ENCODE measurements at regions not wholly inside any gene's neighbourhood (a gene's known extent, or its start where the extent isn't known, plus 50 kb on each side); places are given as distances from the start of the nearest gene placed in this dataset.

- TF ChIP-seq, protein P1, sequence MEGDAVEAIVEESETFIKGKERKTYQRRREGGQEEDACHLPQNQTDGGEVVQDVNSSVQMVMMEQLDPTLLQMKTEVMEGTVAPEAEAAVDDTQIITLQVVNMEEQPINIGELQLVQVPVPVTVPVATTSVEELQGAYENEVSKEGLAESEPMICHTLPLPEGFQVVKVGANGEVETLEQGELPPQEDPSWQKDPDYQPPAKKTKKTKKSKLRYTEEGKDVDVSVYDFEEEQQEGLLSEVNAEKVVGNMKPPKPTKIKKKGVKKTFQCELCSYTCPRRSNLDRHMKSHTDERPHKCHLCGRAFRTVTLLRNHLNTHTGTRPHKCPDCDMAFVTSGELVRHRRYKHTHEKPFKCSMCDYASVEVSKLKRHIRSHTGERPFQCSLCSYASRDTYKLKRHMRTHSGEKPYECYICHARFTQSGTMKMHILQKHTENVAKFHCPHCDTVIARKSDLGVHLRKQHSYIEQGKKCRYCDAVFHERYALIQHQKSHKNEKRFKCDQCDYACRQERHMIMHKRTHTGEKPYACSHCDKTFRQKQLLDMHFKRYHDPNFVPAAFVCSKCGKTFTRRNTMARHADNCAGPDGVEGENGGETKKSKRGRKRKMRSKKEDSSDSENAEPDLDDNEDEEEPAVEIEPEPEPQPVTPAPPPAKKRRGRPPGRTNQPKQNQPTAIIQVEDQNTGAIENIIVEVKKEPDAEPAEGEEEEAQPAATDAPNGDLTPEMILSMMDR (IDR thresholded peaks at IDR 0.05; ENCODE audit: insufficient read depth, low read depth, low read length, missing control alignments): no peak
- no peak for DNase-seq (ENCODE audit: low read depth)
- H3K4me3 ChIP-seq (ENCODE audit: low read depth, low read length): no peak overlapping the region
Observed at GRCh38 chr5:144798595-144798994, 627.9 kb downstream of the KCTD16 start.

DNA sequence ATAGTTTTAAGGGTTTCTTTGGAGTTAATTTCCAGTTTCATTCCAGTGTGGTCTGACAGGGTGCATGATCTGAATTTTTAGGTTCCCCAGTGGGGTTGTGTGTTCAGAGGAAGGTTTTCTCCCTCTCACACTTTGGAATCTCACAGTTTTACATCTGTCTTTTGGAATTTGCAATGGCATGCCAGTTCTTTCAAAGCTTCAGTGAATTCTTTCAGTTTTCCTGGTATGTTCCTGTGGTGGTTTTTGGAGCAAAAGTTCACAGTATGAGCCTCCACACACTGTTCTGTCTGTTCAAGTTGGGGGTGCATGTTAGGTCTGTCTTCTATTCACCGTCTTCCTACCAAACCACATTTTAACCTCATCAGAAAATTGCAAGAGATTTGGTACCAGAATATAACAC is 624.2 kb downstream of the KCTD16 start:
- DNase-seq (ENCODE audit: low read depth): no peak
- TF ChIP-seq, protein P1 (IDR thresholded peaks at IDR 0.05; ENCODE audit: insufficient read depth, low read depth, low read length, missing control alignments): no peak
- no peak overlapping the region for H3K4me3 ChIP-seq (ENCODE audit: low read depth, low read length)

GRCh38 chr5:144788556-144788955 is 617.9 kb downstream of the KCTD16 start:
- no peak for DNase-seq (ENCODE audit: low read depth)
- TF ChIP-seq, protein P1 (IDR thresholded peaks at IDR 0.05; ENCODE audit: insufficient read depth, low read depth, low read length, missing control alignments): no peak
- H3K4me3 ChIP-seq (ENCODE audit: low read depth, low read length): no peak overlapping the region

DNA sequence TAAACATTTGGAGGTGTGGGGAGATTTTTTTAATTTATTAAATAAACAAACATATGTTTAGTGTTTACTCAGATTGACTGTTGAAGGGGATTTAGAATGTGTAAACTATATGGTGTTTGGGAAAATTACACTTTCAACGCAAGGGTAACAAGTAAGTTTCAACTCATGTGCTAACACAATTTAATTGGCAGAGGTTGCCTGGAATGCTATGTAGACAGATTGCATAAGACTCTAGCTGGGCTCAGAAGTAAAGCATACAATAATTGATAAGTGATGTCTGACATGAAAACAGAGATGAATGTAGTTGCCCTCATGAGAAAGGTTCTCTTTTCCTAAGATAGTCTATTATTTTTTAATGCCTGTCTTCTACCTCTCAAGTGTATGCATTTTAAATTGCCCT is 617.4 kb downstream of the KCTD16 start:
- H3K4me3 ChIP-seq (ENCODE audit: low read depth, low read length): no peak overlapping the region
- TF ChIP-seq, protein P1 (IDR thresholded peaks at IDR 0.05; ENCODE audit: insufficient read depth, low read depth, low read length, missing control alignments): no peak
- no peak for DNase-seq (ENCODE audit: low read depth)

DNA sequence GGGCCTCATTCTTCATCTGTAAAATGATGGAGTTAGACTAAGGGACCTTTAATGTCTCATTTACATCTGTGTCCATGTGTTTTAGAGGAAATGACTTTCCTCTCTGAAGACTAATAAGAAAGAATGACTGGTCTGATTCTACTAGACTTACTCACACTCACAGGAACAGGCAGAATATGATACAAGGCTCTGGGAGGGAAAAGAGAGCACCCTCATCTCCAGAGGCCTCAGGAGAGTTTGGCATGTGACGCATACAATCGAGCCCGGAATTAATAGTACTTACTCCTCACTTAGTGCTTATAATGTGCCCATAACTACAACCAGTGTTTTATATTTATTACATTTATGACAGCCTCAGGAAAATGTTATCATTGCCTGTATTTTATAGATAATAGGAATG is 608.7 kb downstream of the KCTD16 start:
- H3K4me3 ChIP-seq (ENCODE audit: low read depth, low read length): no peak overlapping the region
- no peak for DNase-seq (ENCODE audit: low read depth)
- TF ChIP-seq, protein P1 (IDR thresholded peaks at IDR 0.05; ENCODE audit: insufficient read depth, low read depth, low read length, missing control alignments): no peak

- DNase-seq (ENCODE audit: low read depth): no peak
- no peak overlapping the region for H3K4me3 ChIP-seq (ENCODE audit: low read depth, low read length)
- TF ChIP-seq, protein P1 (IDR thresholded peaks at IDR 0.05; ENCODE audit: insufficient read depth, low read depth, low read length, missing control alignments): no peak
Observed at GRCh38 chr5:144778561-144778960, 607.9 kb downstream of the KCTD16 start.

DNA sequence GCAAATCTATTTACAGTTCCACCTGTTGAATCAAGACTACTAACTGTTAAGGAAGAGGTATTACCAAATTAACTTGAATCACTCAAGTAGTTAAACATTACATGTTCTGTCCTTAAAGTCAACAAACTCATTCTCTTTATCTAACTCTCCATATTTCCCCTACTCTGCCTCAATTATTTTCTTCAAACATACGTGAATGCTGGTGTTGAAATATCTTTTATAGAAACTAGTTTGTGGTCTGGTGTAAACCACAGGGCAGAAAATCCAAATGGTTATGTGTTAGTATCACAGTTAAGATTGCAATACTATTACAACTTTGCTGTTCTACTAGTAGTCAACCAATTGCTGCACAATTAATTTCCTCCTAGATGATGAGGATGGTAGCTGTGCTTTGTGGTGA is 603.5 kb downstream of the KCTD16 start:
- TF ChIP-seq, protein P1 (IDR thresholded peaks at IDR 0.05; ENCODE audit: insufficient read depth, low read depth, low read length, missing control alignments): no peak
- no peak overlapping the region for H3K4me3 ChIP-seq (ENCODE audit: low read depth, low read length)
- DNase-seq (ENCODE audit: low read depth): no peak
